ENCODE measurements at regions not wholly inside any gene's neighbourhood (a gene's known extent, or its start where the extent isn't known, plus 50 kb on each side); places are given as distances from the start of the nearest gene placed in this dataset.

DNA sequence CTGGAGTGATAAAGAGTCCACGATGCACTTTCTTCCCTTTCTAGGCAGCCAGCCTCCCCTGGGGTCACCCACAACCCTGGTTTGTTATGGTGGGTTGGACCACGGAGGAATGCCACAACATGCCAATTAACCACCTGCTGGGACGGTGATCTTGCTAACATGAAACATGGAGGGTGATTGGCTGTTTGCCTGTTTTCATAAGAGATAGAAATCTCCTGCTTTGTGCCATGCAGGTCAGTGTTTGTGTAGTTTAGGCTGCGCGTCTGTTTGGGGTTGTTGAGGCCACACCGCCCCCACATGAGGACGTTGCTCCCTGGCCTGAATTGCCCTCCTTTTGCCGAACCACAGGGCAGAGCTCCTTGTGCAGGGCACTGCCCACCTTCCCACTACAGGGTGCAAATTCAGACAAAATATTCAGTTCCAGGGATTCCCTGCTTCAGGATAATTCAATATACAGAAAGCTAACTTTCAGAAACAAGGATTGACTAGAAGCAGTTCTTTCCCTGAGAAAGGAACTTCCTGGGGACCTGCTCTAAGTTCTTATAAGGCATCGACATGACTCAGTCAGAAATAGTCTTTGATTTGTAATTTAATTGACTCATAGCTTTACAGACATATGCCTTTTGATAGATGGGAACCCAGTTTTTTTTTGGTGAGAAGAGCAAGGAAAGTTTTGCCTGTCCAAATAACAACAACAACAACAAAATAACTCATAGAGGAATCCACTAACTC lies 427.6 kb downstream of the GADD45G start:
- Histone ChIP-seq H3K27ac (no peak overlapping the region), H3K36me3 (no peaks in the 10 kb centered on the region), H3K4me1 (ENCODE audit: low read depth) (no peaks in the 10 kb centered on the region), H3K27me3 (no peaks in the 10 kb centered on the region), H3K4me3 (no peak overlapping the region), H3K9me3 (ENCODE audit: low read depth) (no peaks in the 10 kb centered on the region)
- no peak for DNase-seq (ENCODE audit: low read depth in 1 of 2, low spot score in 1 of 2)
- TF ChIP-seq, protein P1, sequence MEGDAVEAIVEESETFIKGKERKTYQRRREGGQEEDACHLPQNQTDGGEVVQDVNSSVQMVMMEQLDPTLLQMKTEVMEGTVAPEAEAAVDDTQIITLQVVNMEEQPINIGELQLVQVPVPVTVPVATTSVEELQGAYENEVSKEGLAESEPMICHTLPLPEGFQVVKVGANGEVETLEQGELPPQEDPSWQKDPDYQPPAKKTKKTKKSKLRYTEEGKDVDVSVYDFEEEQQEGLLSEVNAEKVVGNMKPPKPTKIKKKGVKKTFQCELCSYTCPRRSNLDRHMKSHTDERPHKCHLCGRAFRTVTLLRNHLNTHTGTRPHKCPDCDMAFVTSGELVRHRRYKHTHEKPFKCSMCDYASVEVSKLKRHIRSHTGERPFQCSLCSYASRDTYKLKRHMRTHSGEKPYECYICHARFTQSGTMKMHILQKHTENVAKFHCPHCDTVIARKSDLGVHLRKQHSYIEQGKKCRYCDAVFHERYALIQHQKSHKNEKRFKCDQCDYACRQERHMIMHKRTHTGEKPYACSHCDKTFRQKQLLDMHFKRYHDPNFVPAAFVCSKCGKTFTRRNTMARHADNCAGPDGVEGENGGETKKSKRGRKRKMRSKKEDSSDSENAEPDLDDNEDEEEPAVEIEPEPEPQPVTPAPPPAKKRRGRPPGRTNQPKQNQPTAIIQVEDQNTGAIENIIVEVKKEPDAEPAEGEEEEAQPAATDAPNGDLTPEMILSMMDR (IDR thresholded peaks at IDR 0.05; ENCODE audit: low read depth, low read length) = no peak

DNA sequence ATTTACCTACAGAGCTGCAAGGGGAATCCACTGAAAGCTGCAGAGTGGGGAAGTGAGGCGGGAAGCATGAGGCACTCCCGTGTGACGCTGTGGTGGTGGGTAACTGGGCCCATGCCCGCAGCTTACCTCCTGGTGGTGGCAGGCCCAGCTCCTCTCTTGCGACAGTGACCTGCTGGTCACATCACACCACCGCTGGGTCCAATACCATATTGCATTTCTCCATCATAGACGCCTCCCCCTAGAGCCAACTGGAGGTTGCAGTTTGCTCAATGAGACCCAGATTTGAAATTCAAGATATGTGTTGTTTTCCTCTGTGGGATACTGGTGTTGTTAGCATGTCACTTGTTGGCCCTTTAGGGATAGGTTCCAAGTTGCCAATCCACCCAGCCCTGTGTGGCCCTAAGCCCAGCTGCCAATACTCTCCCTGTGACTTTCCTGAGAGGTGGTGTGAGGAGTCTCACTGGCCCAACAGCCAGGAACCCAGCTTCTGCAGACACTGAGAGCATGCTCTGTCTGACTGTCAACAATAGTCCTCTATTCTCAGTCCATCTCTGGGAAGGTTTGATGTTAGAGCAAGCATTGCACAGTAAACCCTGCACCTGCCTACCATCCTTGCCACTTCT lies 428.3 kb downstream of the GADD45G start:
- no peaks in the 10 kb centered on the region for H3K36me3 ChIP-seq
- H3K27me3 ChIP-seq = no peaks in the 10 kb centered on the region
- no peak overlapping the region for H3K4me3 ChIP-seq
- TF ChIP-seq, protein P1 (IDR thresholded peaks at IDR 0.05; ENCODE audit: low read depth, low read length) = no peak
- H3K27ac ChIP-seq = no peak overlapping the region
- H3K9me3 ChIP-seq (ENCODE audit: low read depth) = no peaks in the 10 kb centered on the region
- DNase-seq (ENCODE audit: low read depth in 1 of 2, low spot score in 1 of 2) = no peak
- H3K4me1 ChIP-seq (ENCODE audit: low read depth) = no peaks in the 10 kb centered on the region

DNA sequence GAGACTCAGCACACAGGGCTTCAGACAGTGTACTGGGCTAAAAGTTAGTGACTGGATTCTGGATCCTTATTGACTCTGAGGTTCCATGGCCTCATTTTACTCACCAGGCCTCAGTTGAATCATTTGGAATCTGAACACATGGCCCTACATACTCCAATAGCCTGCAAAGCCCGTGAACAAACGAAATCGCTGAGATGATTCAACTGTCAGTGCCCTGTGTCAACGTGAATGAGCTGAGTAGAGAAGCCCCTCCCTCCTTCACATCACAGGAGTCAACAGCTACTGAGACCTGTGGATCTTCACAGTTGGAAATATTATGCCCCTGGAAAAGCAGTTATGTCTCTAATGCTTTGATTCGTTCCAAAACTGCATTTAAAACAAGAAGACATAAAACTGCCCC lies 429.3 kb downstream of the GADD45G start:
- H3K27ac ChIP-seq = no peak overlapping the region

DNA sequence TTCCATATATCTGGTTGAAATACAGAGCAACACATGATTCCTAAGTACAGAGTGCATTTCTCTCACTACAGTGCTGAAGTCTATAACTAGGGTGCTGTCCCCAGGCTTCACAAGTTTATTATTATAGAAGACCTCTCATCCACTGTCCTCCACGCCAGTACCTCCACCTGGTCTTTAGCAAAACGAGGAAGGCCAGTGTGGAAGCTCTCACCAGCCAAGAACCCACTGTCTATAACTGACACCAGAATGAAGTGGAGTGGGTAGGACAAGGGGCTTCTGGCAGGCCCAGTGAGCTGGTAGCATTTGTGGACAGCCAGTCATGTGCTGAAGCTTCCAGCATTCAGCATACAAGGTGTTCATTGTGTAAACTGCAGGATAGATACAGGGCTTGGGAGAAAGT lies 430.7 kb downstream of the GADD45G start:
- H3K4me1 ChIP-seq (ENCODE audit: low read depth) = no peaks in the 10 kb centered on the region
- no peak for DNase-seq (ENCODE audit: low read depth in 1 of 2, low spot score in 1 of 2)
- no peaks in the 10 kb centered on the region for H3K36me3 ChIP-seq
- TF ChIP-seq, protein P1 (IDR thresholded peaks at IDR 0.05; ENCODE audit: low read depth, low read length) = no peak
- H3K9me3 ChIP-seq (ENCODE audit: low read depth) = no peaks in the 10 kb centered on the region
- no peak overlapping the region for H3K27ac ChIP-seq
- H3K4me3 ChIP-seq = no peak overlapping the region
- no peaks in the 10 kb centered on the region for H3K27me3 ChIP-seq

More for the DNA sequence above, 429.3 kb downstream of the GADD45G start:
- no peaks in the 10 kb centered on the region for H3K9me3 ChIP-seq (ENCODE audit: low read depth)
- no peaks in the 10 kb centered on the region for H3K36me3 ChIP-seq
- no peak overlapping the region for H3K4me3 ChIP-seq
- no peaks in the 10 kb centered on the region for H3K4me1 ChIP-seq (ENCODE audit: low read depth)
- H3K27me3 ChIP-seq = no peaks in the 10 kb centered on the region
- no peak for DNase-seq (ENCODE audit: low read depth in 1 of 2, low spot score in 1 of 2)
- TF ChIP-seq, protein P1 (IDR thresholded peaks at IDR 0.05; ENCODE audit: low read depth, low read length) = no peak

DNA sequence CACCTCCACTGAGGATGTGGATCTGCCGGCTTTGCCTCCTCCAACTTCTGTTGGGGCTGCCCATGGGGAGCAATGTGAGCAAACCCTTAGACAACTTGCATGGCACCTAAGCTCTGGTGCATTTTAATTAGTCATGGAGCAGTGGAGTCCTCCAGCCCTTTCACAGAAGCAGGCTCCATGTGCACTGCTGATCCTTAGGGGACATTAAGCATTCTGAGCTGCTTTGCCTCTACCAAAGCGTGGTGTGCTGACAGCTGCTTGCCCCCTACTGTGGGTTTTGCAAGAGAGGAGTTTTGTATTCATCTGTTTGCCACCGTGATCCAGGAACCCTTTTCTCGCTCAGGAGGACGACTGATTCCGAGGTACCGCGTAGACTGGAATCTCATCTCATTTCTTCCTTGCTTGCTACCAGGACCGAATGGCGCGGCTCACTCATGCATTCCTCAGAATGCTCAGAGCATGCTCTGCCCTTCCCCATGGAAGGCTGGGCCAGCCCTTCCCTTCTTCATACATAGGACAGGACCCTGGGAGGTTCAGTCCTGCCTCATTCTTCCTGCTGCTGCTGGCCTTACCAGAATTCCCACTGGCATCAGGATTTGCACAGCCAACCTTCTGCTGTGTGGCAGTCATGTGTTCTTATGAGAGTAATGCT lies 432.5 kb downstream of the GADD45G start:
- no peaks in the 10 kb centered on the region for H3K9me3 ChIP-seq (ENCODE audit: low read depth)
- no peaks in the 10 kb centered on the region for H3K4me1 ChIP-seq (ENCODE audit: low read depth)
- TF ChIP-seq, protein P1 (IDR thresholded peaks at IDR 0.05; ENCODE audit: low read depth, low read length) = no peak
- no peak overlapping the region for H3K27ac ChIP-seq
- H3K27me3 ChIP-seq = no peaks in the 10 kb centered on the region
- no peak overlapping the region for H3K4me3 ChIP-seq
- no peak for DNase-seq (ENCODE audit: low read depth in 1 of 2, low spot score in 1 of 2)
- no peaks in the 10 kb centered on the region for H3K36me3 ChIP-seq

Data from cardiac muscle cell (in vitro differentiated cells and primary cell).